Calu3 (cell line): ENCODE measurements at regions not wholly inside any gene's neighbourhood (a gene's known extent, or its start where the extent isn't known, plus 50 kb on each side); places are given as distances from the start of the nearest gene placed in this dataset.

Source experiments
- BruUV-seq: library from RNA; stranded (reverse); fragments of 400-500 nt; replicated peaks from 2 replicates; lab custom pipeline; 2021; lab: Mats Ljungman, UMichigan
- CTCF ChIA-PET: fragments of 300-600 bp; sonication (Branson Sonifier 250); formaldehyde crosslinking; loops from one replicate; lab custom pipeline; 2022; ENCODE audit warnings: antibody characterized with exemption; lab: Charles Lee
- DNase-seq: peaks from one replicate; pipeline ENCODE4 v3.0.0; 2022
- H3K27ac Mint-ChIP-seq: one replicate; pipeline ENCODE4 v1.8.0; 2022; ENCODE audit warnings: mixed read lengths; ENCODE audit not compliant: unreplicated experiment
- H3K27me3 Mint-ChIP-seq: one replicate; pipeline ENCODE4 v1.8.0; 2022; ENCODE audit warnings: mixed read lengths; ENCODE audit not compliant: unreplicated experiment
- H3K36me3 Mint-ChIP-seq: one replicate; pipeline ENCODE4 v1.8.0; 2022; ENCODE audit warnings: mild to moderate bottlenecking, moderate library complexity, mixed read lengths; ENCODE audit not compliant: insufficient read depth, unreplicated experiment
- H3K4me1 Mint-ChIP-seq: one replicate; pipeline ENCODE4 v1.8.0; 2022; ENCODE audit warnings: mild to moderate bottlenecking, low read depth, mixed read lengths; ENCODE audit not compliant: unreplicated experiment
- H3K4me3 Mint-ChIP-seq: one replicate; pipeline ENCODE4 v1.8.0; 2022; ENCODE audit warnings: mild to moderate bottlenecking, low read depth, moderate library complexity, mixed read lengths; ENCODE audit not compliant: unreplicated experiment
- H3K9me3 Mint-ChIP-seq: one replicate; pipeline ENCODE4 v1.8.0; 2022; ENCODE audit warnings: low read depth, mixed read lengths; ENCODE audit not compliant: unreplicated experiment
- intact Hi-C: fragments of 100-400 bp; cut with micrococcal nuclease; formaldehyde crosslinking; loops from one replicate; pipeline ENCODE4 v1.10.0; 2022; ENCODE audit not compliant: unreplicated experiment
- TF ChIP-seq, protein P1 (sequence below): fragments of 200-600 bp; IDR thresholded peaks from one replicate; pipeline ENCODE4 v1.8.0; 2022; ENCODE audit warnings: antibody characterized with exemption; ENCODE audit not compliant: unreplicated experiment

DNA sequence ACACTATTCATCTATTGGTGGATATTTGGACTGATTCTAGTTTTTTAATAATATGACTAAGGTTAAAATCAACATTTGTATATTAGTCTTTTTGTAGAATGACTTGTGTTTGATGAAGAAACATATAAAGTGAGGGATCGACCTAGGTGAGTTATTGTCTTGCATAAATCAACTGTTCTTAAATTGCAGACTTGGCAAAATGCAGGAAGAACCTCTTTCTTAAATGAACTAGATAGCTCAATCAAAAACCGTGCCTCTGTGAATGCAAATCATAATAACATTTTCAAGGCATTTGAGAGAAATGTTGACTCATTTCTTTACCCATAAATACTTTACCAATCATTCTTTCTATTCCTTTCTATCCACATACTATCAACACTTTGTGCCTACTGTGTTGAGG is 101.5 kb upstream of the ANK3 start:
- no peak overlapping the region for H3K4me3 Mint-ChIP-seq
- BruUV-seq, result no TSS peak
- CTCF ChIA-PET, result no interaction called here
- no peak overlapping the region for H3K27ac Mint-ChIP-seq
- peaks cover 13% of the 10 kb centered on the region for H3K4me1 Mint-ChIP-seq
- TF ChIP-seq, protein P1, sequence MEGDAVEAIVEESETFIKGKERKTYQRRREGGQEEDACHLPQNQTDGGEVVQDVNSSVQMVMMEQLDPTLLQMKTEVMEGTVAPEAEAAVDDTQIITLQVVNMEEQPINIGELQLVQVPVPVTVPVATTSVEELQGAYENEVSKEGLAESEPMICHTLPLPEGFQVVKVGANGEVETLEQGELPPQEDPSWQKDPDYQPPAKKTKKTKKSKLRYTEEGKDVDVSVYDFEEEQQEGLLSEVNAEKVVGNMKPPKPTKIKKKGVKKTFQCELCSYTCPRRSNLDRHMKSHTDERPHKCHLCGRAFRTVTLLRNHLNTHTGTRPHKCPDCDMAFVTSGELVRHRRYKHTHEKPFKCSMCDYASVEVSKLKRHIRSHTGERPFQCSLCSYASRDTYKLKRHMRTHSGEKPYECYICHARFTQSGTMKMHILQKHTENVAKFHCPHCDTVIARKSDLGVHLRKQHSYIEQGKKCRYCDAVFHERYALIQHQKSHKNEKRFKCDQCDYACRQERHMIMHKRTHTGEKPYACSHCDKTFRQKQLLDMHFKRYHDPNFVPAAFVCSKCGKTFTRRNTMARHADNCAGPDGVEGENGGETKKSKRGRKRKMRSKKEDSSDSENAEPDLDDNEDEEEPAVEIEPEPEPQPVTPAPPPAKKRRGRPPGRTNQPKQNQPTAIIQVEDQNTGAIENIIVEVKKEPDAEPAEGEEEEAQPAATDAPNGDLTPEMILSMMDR, result no peak
- H3K36me3 Mint-ChIP-seq, result no peaks in the 10 kb centered on the region
- intact Hi-C loops, result no loop called here
- DNase-seq, result no peak
- no peaks in the 10 kb centered on the region for H3K27me3 Mint-ChIP-seq
- H3K9me3 Mint-ChIP-seq, result no peaks in the 10 kb centered on the region

DNA sequence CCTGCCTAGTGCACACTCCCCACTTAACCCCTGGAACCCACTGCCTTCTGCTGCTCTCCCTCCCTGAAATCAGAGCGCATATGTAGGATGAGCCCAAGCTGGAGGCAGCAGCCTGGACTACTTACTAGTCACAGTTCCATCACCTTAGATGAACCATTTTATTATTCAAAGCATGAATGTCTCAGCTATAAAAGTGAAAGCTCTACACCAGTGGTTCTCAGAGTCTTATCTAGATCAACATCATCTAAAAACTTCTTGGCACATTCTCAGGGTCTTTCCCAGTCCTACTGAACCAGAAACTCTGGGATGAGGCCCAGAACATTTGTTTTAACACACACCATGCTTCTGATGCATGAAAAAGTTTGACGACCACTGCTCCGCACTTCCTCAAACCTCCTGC is 100.3 kb upstream of the ANK3 start:
- intact Hi-C loops, result no loop called here
- DNase-seq, result no peak
- Mint-ChIP-seq H3K4me3 (no peak overlapping the region), H3K27me3 (no peaks in the 10 kb centered on the region), H3K36me3 (no peaks in the 10 kb centered on the region), H3K27ac (no peak overlapping the region), H3K9me3 (no peaks in the 10 kb centered on the region), H3K4me1 (peaks cover 13% of the 10 kb centered on the region)
- BruUV-seq, result no TSS peak
- TF ChIP-seq, protein P1, result no peak
- CTCF ChIA-PET, result interaction anchor here (0.6 kb wide), 2 partner anchors 26 to 304 kb away, joined by 3 to 9 read pairs; no protein-coding TSS in a partner anchor

DNA sequence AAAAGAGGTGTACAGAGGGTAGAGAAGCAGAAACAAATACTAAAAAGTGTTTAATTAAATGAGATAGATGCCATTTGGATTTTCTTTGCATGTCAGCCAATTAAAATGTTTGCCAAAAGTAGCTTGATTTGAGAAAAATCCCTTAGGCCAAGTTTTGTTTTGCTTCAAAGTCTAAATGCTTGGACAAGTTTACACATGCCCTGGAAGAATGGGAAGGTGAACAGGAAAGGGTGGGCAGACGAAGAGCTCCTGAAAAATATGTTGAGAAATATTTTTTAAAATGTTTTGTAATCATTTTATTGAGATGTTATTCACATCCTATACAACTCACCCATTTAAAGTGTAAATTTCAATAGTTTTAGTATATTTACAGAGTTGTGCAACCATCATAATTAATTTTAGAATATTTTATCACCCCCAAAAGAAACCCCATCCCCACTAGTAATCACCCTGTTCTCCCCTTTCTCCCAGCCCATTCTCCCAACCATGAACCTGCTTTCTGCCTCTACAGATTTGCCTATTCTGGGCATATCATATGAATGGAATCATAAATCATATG is 98.5 kb upstream of the ANK3 start:
- no peak for DNase-seq
- no peak overlapping the region for H3K4me3 Mint-ChIP-seq
- no peaks in the 10 kb centered on the region for H3K36me3 Mint-ChIP-seq
- intact Hi-C loops, result no loop called here
- H3K9me3 Mint-ChIP-seq, result no peaks in the 10 kb centered on the region
- H3K27me3 Mint-ChIP-seq, result no peaks in the 10 kb centered on the region
- no peak overlapping the region for H3K27ac Mint-ChIP-seq
- TF ChIP-seq, protein P1, result no peak
- BruUV-seq, result no TSS peak
- peaks cover 13% of the 10 kb centered on the region for H3K4me1 Mint-ChIP-seq
- CTCF ChIA-PET, result no interaction called here

DNA sequence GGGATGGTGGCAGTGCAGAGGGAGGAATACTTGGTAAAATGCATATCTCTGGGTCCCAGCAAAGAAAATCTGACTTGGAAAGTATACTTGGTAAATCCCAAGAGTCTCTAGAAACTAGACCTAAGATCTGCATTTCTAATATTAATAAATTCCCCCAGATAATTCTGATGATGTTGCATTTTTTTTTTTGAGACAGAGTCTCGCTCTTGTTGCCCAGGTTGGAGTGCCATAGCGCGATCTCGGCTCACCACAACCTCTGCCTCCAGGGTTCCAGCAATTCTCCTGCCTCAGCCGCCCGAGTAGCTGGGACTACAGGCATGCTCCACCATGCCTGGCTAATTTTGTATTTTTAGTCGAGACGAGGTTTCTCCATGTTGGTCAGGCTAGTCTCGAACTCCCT is 97.9 kb upstream of the ANK3 start:
- H3K4me1 Mint-ChIP-seq, result peaks cover 13% of the 10 kb centered on the region
- H3K27me3 Mint-ChIP-seq, result no peaks in the 10 kb centered on the region
- intact Hi-C loops, result no loop called here
- BruUV-seq, result no TSS peak
- no peak for DNase-seq
- no peak overlapping the region for H3K4me3 Mint-ChIP-seq
- H3K27ac Mint-ChIP-seq, result no peak overlapping the region
- CTCF ChIA-PET, result no interaction called here
- no peaks in the 10 kb centered on the region for H3K9me3 Mint-ChIP-seq
- TF ChIP-seq, protein P1, result no peak
- no peaks in the 10 kb centered on the region for H3K36me3 Mint-ChIP-seq
